ENCODE measurements at regions not wholly inside any gene's neighbourhood (a gene's known extent, or its start where the extent isn't known, plus 50 kb on each side); places are given as distances from the start of the nearest gene placed in this dataset.

DNA sequence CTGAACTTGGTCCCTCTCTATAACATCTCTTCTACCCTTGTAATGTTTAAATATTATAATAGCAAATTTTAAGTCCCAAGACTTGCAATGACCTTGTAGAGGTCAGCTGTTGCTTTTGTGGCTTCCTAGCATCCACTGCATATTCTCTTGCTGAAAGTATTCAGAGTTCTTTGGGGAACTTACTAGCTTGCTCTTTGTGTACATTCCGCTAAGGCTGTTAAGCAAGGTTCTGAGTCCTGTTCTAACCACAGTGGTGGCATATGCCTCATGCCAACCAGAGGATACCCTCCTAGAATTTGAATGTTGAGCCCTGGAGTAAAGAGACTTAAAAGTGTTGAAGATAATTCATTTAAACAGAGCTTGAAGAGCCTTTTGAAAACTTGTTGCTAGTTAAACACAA is 570.9 kb downstream of the TLE1 start:
- TF ChIP-seq, protein P1, sequence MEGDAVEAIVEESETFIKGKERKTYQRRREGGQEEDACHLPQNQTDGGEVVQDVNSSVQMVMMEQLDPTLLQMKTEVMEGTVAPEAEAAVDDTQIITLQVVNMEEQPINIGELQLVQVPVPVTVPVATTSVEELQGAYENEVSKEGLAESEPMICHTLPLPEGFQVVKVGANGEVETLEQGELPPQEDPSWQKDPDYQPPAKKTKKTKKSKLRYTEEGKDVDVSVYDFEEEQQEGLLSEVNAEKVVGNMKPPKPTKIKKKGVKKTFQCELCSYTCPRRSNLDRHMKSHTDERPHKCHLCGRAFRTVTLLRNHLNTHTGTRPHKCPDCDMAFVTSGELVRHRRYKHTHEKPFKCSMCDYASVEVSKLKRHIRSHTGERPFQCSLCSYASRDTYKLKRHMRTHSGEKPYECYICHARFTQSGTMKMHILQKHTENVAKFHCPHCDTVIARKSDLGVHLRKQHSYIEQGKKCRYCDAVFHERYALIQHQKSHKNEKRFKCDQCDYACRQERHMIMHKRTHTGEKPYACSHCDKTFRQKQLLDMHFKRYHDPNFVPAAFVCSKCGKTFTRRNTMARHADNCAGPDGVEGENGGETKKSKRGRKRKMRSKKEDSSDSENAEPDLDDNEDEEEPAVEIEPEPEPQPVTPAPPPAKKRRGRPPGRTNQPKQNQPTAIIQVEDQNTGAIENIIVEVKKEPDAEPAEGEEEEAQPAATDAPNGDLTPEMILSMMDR (IDR thresholded peaks at IDR 0.05), result no peak
- TF ChIP-seq POLR2A (IDR thresholded peaks at IDR 0.05), result no peak

All from body of pancreas (tissue), 4 donors.